HG03565 (cell line): ENCODE measurements at regions not wholly inside any gene's neighbourhood (a gene's known extent, or its start where the extent isn't known, plus 50 kb on each side); places are given as distances from the start of the nearest gene placed in this dataset.

Experiments used
- ATAC-seq: cut with Tn5 transposase; IDR thresholded peaks from one replicate; pipeline ENCODE4 v1.9.1; 2021; ENCODE audit warnings: mild to moderate bottlenecking, moderate library complexity; ENCODE audit not compliant: unreplicated experiment

- no peak for ATAC-seq
These were observed 420.8 kb upstream of the IRX4 start for GRCh38 chr5:2303431-2304100.

DNA sequence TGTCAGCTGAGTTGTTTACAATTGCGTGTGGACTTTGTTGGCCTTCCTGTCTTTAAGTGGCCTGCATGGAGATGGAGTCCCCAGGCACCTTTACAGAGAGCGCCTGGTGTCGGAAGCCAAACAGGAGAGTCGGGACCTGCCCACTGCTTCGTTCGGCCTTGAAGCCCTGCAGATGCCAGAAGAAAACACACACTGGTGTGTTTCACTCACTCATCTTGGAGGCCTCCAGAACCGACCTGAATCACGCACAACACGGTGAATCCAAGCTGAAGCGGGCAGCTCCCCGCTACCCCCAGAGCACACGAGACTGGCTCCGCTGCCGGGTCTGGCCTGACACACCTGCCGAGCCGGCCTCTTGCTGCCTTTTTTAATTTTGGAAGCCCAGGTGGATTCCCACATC lies 419.4 kb upstream of the IRX4 start:
- ATAC-seq: no peak

GRCh38 chr5:2300861-2301574 lies 418.3 kb upstream of the IRX4 start:
- ATAC-seq: no peak

- ATAC-seq: no peak
These were observed 417.7 kb upstream of the IRX4 start for GRCh38 chr5:2300421-2300820.

DNA sequence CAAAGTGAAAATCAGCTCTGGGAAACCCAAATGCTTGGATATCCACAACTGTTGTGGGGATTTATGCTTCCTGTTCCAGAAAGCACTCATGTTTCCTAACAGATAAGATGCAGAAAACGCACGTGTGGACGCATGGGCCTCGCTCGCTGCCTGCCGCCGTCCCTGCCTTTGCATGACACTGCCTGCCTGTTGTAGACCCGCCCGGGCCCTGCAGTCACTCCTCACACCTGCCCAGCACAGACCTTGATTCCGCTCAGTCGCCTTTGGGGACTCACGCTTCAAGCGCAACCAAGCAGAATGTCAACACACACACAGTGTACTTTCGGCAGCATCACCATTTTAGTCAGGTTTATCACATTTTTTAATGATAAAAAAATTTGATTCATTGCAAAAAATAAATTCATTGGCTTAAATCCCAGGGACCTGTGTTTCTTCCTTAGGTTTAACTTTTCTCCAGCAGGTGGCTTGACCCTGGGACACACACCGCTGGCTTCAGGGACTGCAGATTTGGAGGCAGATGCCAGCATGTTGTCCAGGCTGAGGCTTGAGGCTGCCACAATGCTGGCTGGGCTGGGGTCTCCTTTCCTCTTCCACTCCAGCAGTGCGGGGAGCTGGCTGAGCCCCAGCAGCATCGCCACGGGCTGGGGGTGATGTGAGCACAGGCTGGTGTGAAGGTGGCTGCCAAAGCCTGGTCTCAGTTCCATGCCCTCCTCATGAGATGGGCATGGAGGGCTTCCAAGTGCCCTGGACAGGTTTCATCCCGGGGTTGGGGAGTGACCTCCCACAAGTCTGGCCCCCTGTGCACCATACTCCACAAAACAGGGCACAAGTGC lies 416.9 kb upstream of the IRX4 start:
- no peak for ATAC-seq

DNA sequence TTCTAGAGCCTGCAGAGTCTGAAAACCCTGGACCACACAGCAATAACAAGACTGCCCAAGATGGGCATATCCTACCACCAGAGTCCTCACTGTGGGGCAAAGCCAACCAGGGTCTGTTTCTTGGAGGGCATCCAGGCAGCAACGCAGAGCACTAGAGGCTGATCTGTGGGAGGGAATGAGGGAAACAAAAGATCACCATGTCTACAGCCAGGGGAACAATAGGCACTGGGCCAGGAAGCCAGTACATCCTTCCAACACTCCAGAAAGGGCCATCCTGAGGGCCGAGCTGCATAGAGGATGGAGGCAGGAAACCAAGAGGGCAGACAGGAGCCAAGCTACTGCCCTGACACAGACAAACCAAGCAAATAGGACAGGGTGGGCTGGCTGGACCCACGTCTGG lies 416.1 kb upstream of the IRX4 start:
- no peak for ATAC-seq

DNA sequence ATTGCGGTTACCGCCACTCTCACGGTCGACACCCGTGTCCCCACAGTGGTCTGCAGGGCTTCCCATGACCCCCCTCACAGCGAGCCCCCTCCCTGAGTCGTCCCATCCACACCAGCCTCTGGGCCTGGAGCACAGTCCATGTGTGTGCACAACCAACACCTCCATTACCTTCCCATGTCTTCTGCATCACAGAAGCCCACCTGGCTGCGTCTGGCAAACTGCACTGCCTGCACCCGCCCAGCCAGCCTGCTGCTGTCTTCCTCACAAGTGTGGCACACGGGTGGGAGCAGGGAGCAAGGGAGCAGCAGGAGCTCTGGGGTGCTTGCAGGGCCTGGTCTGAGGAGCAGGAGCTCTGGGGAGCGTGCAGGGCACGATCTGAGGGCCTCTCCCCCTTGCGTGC lies 415.3 kb upstream of the IRX4 start:
- no peak for ATAC-seq

DNA sequence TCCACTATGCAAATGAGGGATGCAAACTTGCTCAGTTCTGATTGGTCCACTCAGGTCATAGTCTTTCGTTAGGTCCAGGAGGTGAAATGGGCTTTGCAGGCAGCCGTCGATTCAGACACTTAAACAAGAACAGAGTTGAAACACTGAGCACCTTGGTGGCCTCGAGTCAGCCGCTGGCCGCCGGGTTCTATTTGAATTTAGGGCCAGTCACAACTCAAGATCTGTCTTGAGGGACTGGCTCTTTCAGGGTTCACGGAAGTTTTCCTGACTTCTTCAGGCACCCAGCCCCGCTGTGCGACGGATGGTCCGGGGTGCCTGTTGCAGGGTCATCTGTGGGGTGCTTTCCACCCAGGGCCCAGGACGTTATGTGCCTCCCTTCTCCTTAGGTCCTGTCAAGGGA lies 412.8 kb upstream of the IRX4 start:
- no peak for ATAC-seq

DNA sequence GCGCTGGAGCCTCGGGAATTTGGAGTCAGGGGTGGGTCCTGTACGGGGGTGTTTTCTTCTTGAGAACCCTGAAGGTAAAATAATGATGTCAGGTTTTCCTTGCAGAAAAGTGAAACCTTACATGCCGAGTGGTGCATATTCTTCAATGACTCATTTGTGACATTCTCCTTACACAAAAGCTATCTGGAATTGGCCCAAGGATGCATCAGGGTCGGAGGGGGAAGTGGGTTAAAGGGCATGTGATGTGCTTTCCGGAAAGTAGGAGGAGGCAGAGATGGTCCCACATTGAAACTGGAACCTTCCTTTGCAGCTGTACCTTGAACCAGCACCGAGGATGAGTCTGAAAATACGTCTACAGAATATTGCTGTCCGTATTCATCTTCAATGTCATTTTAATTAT lies 411.2 kb upstream of the IRX4 start:
- no peak for ATAC-seq

GRCh38 chr5:2291146-2291840 lies 408.6 kb upstream of the IRX4 start:
- ATAC-seq: no peak

DNA sequence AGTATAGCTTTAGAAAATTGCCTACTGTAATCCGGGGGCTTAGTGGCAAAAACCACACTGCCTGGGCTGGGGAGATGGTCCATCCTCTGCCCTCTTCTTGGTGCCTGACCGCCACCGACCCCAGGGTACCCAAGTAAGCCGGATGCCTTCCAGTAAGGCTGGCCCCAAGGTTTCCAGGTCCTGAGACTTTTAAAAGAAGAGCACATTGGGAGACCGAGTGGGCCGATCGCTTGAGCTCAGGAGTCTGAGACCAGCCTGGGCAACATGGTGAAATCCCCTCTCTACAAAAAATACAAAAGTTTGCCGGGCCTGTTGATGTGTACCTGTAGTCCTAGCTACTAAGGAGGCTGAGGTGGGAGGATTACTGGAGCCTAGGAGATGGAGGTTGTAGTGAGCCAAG lies 406.7 kb upstream of the IRX4 start:
- no peak for ATAC-seq

DNA sequence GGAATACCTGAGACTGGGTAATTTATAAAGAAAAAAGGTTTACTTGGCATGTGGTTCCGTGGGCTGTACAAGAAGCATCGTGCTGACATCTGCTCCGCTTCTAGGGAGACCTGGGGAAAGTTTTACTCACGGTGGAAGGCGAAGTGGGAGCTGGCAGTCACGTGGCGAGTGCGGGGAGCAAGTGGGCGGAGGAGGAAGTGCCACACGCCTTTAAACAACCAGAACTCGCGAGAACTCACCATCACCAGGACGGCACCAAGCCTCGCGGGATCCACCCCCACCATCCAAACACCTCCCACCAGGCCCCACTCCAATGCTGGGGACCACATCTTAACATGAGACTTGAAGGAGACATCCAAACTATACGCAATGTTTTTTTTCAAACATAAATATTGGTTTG lies 406.2 kb upstream of the IRX4 start:
- no peak for ATAC-seq

GRCh38 chr5:2288466-2288865 lies 405.7 kb upstream of the IRX4 start:
- no peak for ATAC-seq

GRCh38 chr5:2286250-2286649 lies 403.5 kb upstream of the IRX4 start:
- ATAC-seq: no peak

GRCh38 chr5:2284678-2285077 lies 402.0 kb upstream of the IRX4 start:
- no peak for ATAC-seq

DNA sequence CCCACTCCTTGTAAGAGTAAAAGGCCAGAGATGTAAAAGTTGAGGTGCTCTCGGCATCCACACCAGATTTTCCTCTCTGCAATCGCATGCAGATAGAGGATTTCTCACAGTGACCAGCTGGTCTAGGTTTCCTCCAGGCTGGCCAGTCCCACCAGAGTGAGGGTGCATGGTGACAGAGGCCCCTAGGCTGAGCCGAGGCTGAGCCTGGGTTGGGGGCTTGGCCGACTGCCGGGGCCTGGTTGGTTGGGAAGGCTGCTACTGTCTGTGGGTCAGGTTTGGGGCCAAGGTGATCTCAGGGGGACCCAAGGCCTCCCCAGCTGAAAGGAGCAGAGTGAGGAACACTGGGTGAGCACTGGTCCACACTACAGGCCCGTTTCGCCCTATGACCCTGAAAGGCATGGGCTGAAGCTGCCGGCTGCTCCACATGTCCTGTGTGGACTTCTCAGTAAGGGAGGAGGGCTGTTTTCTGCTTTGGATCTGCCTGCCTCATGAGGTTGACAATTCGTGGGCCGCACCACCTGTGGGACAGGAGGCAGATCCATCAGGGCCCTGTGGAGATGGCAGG lies 400.8 kb upstream of the IRX4 start:
- no peak for ATAC-seq

GRCh38 chr5:2282893-2283292 lies 400.2 kb upstream of the IRX4 start:
- ATAC-seq: no peak

DNA sequence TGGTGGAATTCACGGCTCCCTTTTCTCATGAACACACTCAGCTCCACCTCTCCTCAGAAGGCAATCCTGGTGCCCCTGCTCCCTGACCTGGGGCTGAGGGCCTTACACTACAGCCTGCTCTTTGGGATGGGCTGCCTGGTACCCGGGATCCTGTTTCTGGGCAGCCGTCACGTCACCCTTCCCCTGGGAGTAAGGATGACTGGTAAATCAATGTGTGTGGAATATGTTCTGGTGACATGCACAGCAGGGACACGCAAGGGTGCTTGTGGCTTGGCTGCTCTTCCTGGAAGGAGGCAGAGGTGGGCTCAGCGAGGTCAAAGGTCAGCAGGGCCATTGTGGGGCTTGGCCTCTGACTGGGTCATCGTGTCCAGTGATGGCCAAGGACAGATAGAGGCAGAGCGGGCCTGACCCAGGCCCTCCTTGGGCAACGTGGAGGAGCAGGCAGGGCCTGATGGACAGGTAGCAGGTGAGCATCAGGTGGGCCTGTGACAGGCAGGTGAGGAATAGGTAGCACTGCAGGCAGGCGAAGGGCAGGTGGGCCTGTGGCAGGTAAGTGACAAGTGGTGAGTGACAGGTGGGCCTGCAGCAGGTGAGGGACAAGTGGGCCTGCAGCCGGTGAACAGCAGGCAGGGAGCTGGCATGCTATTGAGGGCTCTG lies 399.4 kb upstream of the IRX4 start:
- no peak for ATAC-seq

GRCh38 chr5:2281446-2281845 lies 398.7 kb upstream of the IRX4 start:
- ATAC-seq: no peak

- no peak for ATAC-seq
These were observed 397.6 kb upstream of the IRX4 start for GRCh38 chr5:2280318-2280717.
